GM12878 (cell line): ENCODE measurements at regions not wholly inside any gene's neighbourhood (a gene's known extent, or its start where the extent isn't known, plus 50 kb on each side); places are given as distances from the start of the nearest gene placed in this dataset.

Experiments
- ATAC-seq: fragments of 200-7000 bp; cut with Tn5 transposase; 3 replicates; pipeline ENCODE4 v1.9.1; 2020; ENCODE audit warnings: mild to moderate bottlenecking, moderate library complexity
- BruUV-seq: library from RNA; stranded (reverse); fragments of 400-500 nt; replicated peaks from 2 replicates; lab custom pipeline; 2021; lab: Mats Ljungman, UMichigan
- CTCF ChIA-PET: fragments of 300-600 bp; sonication (Branson Sonifier 250); formaldehyde crosslinking; extraction: SDS; loops from one replicate; lab custom pipeline; 2021; ENCODE audit warnings: inconsistent platforms; lab: Yijun Ruan, JAX
- POLR2A ChIA-PET: fragments of 350-600 bp; formaldehyde crosslinking; extraction: SDS; loops from one replicate; lab custom pipeline; 2021; ENCODE audit warnings: inconsistent platforms; lab: Charles Lee
- RAD21 ChIA-PET: fragments of 300-600 bp; sonication (Branson Sonifier 250); formaldehyde crosslinking; loops from one replicate; lab custom pipeline; 2023; ENCODE audit warnings: antibody characterized with exemption; ENCODE audit not compliant: unreplicated experiment; lab: Charles Lee
- SMC1A ChIA-PET: fragments of 300-600 bp; sonication (Branson Sonifier 250); formaldehyde crosslinking; loops from one replicate; lab custom pipeline; 2023; ENCODE audit not compliant: unreplicated experiment, uncharacterized antibody; lab: Charles Lee
- DNase-seq: peaks from one replicate; pipeline ENCODE4 v3.0.0-alpha.2; 2011; ENCODE audit warnings: low read depth, low spot score
- FAIRE-seq: peaks from 3 replicates; lab custom pipeline; 2011; peaks lifted over from hg19 to GRCh38; lab: Jason Lieb, UNC
- H2AFZ ChIP-seq: 2 replicates; pipeline ENCODE4 v1.6.0; 2011; ENCODE audit warnings: low read depth, low read length, control low read depth; ENCODE audit not compliant: control insufficient read depth
- H3K27ac ChIP-seq: 2 replicates; pipeline ENCODE4 v1.5.1; 2011; ENCODE audit warnings: control low read depth; ENCODE audit not compliant: control insufficient read depth, insufficient read depth
- H3K27me3 ChIP-seq, 2 experiments: replicated peaks in 1 of 2; 2 replicates each; pipeline versions ENCODE4 v1.6.0 to v1.6.1; 2011; ENCODE audit warnings: low read length in 1 of 2; ENCODE audit not compliant: control insufficient read depth in 2 of 2, insufficient read depth in 2 of 2
- H3K36me3 ChIP-seq, 2 experiments: 2 replicates each; pipeline ENCODE4 v1.5.1; 2011; ENCODE audit warnings: low read length in 1 of 2; ENCODE audit not compliant: control insufficient read depth in 2 of 2, insufficient read depth in 2 of 2
- H3K4me1 ChIP-seq: 2 replicates; pipeline ENCODE4 v1.6.1; 2011; ENCODE audit warnings: mild to moderate bottlenecking, low read length, moderate library complexity, mixed read lengths; ENCODE audit not compliant: control insufficient read depth, insufficient read depth
- H3K4me2 ChIP-seq: 2 replicates; pipeline ENCODE4 v1.6.0; 2011; ENCODE audit warnings: control low read depth; ENCODE audit not compliant: control insufficient read depth, insufficient read depth
- H3K4me3 ChIP-seq: fragments of 200-600 bp; sonication (generic); 2 replicates; pipeline ENCODE4 v1.5.1; 2016
- H3K79me2 ChIP-seq: 2 replicates; pipeline ENCODE4 v1.6.0; 2011; ENCODE audit warnings: low read length; ENCODE audit not compliant: control insufficient read depth, insufficient read depth
- H3K9ac ChIP-seq: 2 replicates; pipeline ENCODE4 v1.8.0; 2011; ENCODE audit warnings: low read length, control low read depth, mixed read lengths; ENCODE audit not compliant: control insufficient read depth, insufficient read depth
- H3K9me3 ChIP-seq: replicated peaks from 3 replicates; pipeline ENCODE4 v1.5.1; 2011; ENCODE audit warnings: mild to moderate bottlenecking, low read length; ENCODE audit not compliant: control insufficient read depth, insufficient read depth
- H4K20me1 ChIP-seq: 2 replicates; pipeline ENCODE4 v1.6.0; 2011; ENCODE audit not compliant: control insufficient read depth, insufficient read depth
- BCLAF1 ChIP-seq: fragments of 450-650 bp; IDR thresholded peaks from 2 replicates; pipeline ENCODE4 v1.6.1; 2017; ENCODE audit warnings: antibody characterized with exemption, mild to moderate bottlenecking, moderate library complexity
- CBX5 ChIP-seq: sonication (generic); IDR thresholded peaks from 2 replicates; pipeline ENCODE4 v1.6.1; 2016; ENCODE audit warnings: low read depth, moderate library complexity, mild to moderate bottlenecking, inconsistent platforms
- HSF1 ChIP-seq: fragments of 150-350 bp; IDR thresholded peaks from 2 replicates; pipeline ENCODE4 v1.6.1; 2014; ENCODE audit warnings: mild to moderate bottlenecking, low read depth, low read length
- PML ChIP-seq: IDR thresholded peaks from 2 replicates; pipeline ENCODE4 v1.6.1; 2012; ENCODE audit warnings: low read length, inconsistent platforms
- SMARCA5 ChIP-seq: fragments of 450-650 bp; IDR thresholded peaks from 2 replicates; pipeline ENCODE4 v1.6.1; 2017; ENCODE audit warnings: mild to moderate bottlenecking
- TAF1 ChIP-seq: IDR thresholded peaks from 2 replicates; pipeline ENCODE4 v1.6.1; 2011; ENCODE audit warnings: mild to moderate bottlenecking, low read depth, low read length, borderline replicate concordance
- WGBS: methylation state at CpG from one replicate; pipeline ENCODE4 v1.1.6; 2016; ENCODE audit warnings: low lambda C conversion rate; ENCODE audit not compliant: insufficient replicate concordance, insufficient coverage; ENCODE audit errors: missing lambda C conversion rate; 5-methylcytosine and 5-hydroxymethylcytosine counted together
- in situ Hi-C: fragments of 300-500 bp; cut with MboI; formaldehyde crosslinking; loops from 9 replicates; pipeline ENCODE4 v1.14.3; 2018; ENCODE audit warnings: mixed read lengths
- intact Hi-C: fragments of 100-400 bp; cut with micrococcal nuclease; formaldehyde crosslinking; loops from one replicate; pipeline ENCODE4 v1.14.2; 2022; ENCODE audit not compliant: unreplicated experiment

GRCh38 chr16:85162478-85163277 lies 50.4 kb upstream of the CIBAR2 start:
- in situ Hi-C loops (no loop called here), intact Hi-C loops (no loop called here)
- DNase-seq, result no peak
- 72% methylated on average over 36 of the region's 36 CpGs for WGBS
- no peaks in the 10 kb centered on the region for H3K9me3 ChIP-seq
- no peaks in the 10 kb centered on the region for H3K79me2 ChIP-seq
- no peak for ATAC-seq
- ChIA-PET RAD21 (no interaction called here), SMC1A (no interaction called here), CTCF (interaction anchor here (0.9 to 1.6 kb wide), 2 partner anchors 9 to 90 kb away, joined by 3 read pairs; no protein-coding TSS in a partner anchor), POLR2A (no interaction called here)
- no peaks in the 10 kb centered on the region; a peak in 2 of 4 replicates for H3K27me3 ChIP-seq
- H3K4me3 ChIP-seq, result no peak overlapping the region
- no peaks in the 10 kb centered on the region for H3K36me3 ChIP-seq
- H3K4me1 ChIP-seq, result peaks cover 2% of the 10 kb centered on the region
- no peak for TF ChIP-seq SMARCA5
- no peak for TF ChIP-seq HSF1
- no peak for TF ChIP-seq CBX5
- TF ChIP-seq PML, result no peak
- no peak for TF ChIP-seq BCLAF1
- TF ChIP-seq TAF1, result no peak
- H3K4me2 ChIP-seq, result no peak overlapping the region
- BruUV-seq, result no TSS peak
- H3K27ac ChIP-seq, result no peak overlapping the region
- no peak for FAIRE-seq
- no peak overlapping the region for H2AFZ ChIP-seq
- no peaks in the 10 kb centered on the region for H4K20me1 ChIP-seq
- no peak overlapping the region for H3K9ac ChIP-seq
